Kidney (tissue), 13 donors: ENCODE measurements at regions not wholly inside any gene's neighbourhood (a gene's known extent, or its start where the extent isn't known, plus 50 kb on each side); places are given as distances from the start of the nearest gene placed in this dataset.
A peak's percentile ranks its signal among the peaks of the same experiment; 100 is the strongest.
"Not testable (repeated sequence)": the region's sequence is repeated elsewhere in the genome, so short reads cannot be mapped to it uniquely, and the experiment has no call there.

Experiments
- DNase-seq, 5 donors: peaks; one replicate each; pipeline ENCODE4 v3.0.0-alpha.2; 2013 to 2020
- FAIRE-seq: peaks from 2 replicates; lab custom pipeline; 2012; peaks lifted over from hg19 to GRCh38; lab: Jason Lieb, UNC
- H3K27ac ChIP-seq, 2 donors: one replicate each; pipeline ENCODE4 v1.7.0; 2013; ENCODE audit warnings: low read depth in 2 of 2, low read length in 2 of 2, inconsistent platforms in 1 of 2
- H3K27me3 ChIP-seq: one replicate; pipeline ENCODE4 v1.7.1; 2013; ENCODE audit warnings: low read length, inconsistent platforms; ENCODE audit not compliant: control insufficient read depth, insufficient read depth
- H3K36me3 ChIP-seq, 3 donors: one replicate each; pipeline versions ENCODE4 v1.7.0 to v1.7.1; 2013; ENCODE audit warnings: low read length in 3 of 3, control low read depth in 1 of 3, inconsistent platforms in 1 of 3; ENCODE audit not compliant: insufficient read depth in 3 of 3, control insufficient read depth in 2 of 3
- H3K4me1 ChIP-seq, 3 donors: one replicate each; pipeline versions ENCODE4 v1.7.0 to v1.7.1; 2013; ENCODE audit warnings: low read length in 3 of 3, inconsistent platforms in 1 of 3, low read depth in 1 of 3; ENCODE audit not compliant: control insufficient read depth in 2 of 3, insufficient read depth in 2 of 3
- H3K4me3 ChIP-seq, 3 donors: one replicate each; pipeline versions ENCODE4 v1.7.0 to v1.8.1; 2013; ENCODE audit warnings: low read length in 3 of 3, control low read depth in 1 of 3, inconsistent platforms in 1 of 3
- H3K9ac ChIP-seq, 3 donors: one replicate each; pipeline versions ENCODE4 v1.7.0 to v1.7.1; 2013; ENCODE audit warnings: low read length in 3 of 3, control low read depth in 1 of 3, inconsistent platforms in 1 of 3
- H3K9me3 ChIP-seq, 3 donors: one replicate each; pipeline versions ENCODE4 v1.7.0 to v1.7.1; 2013; ENCODE audit warnings: low read length in 3 of 3, control low read depth in 1 of 3, inconsistent platforms in 1 of 3; ENCODE audit not compliant: control insufficient read depth in 2 of 3, insufficient read depth in 1 of 3
- CTCF ChIP-seq: IDR thresholded peaks from 3 replicates; pipeline ENCODE4 v1.5.1; 2012; ENCODE audit warnings: mild to moderate bottlenecking, moderate library complexity, borderline replicate concordance; ENCODE audit not compliant: insufficient read depth; ENCODE audit errors: extremely low read depth
- intact Hi-C: fragments of 100-400 bp; cut with DNase I; formaldehyde crosslinking; loops from one replicate; pipeline ENCODE4 v1.11.1; 2022
- donor health status: control.
- donor health status: control.
- donor health status: control.
- donor health status: control.
- donor health status: control.
- donor health status: DM: yes; HTN: yes; CAD: no.
- donor health status: Normal renal cell carcinoma (clear cell type).

GRCh38 chr7:32765185-32765584 lies 126.4 kb downstream of the KBTBD2 start:
- H3K9ac ChIP-seq: no peak overlapping the region
- FAIRE-seq: no peak
- TF ChIP-seq CTCF: no peak
- no peaks in the 10 kb centered on the region for H3K9me3 ChIP-seq
- intact Hi-C loops: no loop called here
- H3K36me3 ChIP-seq: no peaks in the 10 kb centered on the region
- DNase-seq: no peak
- H3K27me3 ChIP-seq: peaks cover 3% of the 10 kb centered on the region
- H3K4me1 ChIP-seq: peaks cover 0 to 2% (median 0%) of the 10 kb centered on the region in 3 donors
- no peak overlapping the region for H3K4me3 ChIP-seq
- H3K27ac ChIP-seq: no peak overlapping the region

GRCh38 chr7:32762925-32763293 lies 128.7 kb downstream of the KBTBD2 start:
- Histone ChIP-seq H3K27ac (no peak overlapping the region), H3K36me3 (no peaks in the 10 kb centered on the region), H3K9me3 (no peaks in the 10 kb centered on the region), H3K27me3 (peaks cover 3% of the 10 kb centered on the region), H3K9ac (no peak overlapping the region), H3K4me1 (peaks cover 0 to 2% (median 0%) of the 10 kb centered on the region in 3 donors), H3K4me3 (no peak overlapping the region)
- FAIRE-seq (no peak), DNase-seq (peak in 4 of 5 donors; percentile 27 to 53 (median 48))
- no peak for TF ChIP-seq CTCF
- intact Hi-C loops: no loop called here

DNA sequence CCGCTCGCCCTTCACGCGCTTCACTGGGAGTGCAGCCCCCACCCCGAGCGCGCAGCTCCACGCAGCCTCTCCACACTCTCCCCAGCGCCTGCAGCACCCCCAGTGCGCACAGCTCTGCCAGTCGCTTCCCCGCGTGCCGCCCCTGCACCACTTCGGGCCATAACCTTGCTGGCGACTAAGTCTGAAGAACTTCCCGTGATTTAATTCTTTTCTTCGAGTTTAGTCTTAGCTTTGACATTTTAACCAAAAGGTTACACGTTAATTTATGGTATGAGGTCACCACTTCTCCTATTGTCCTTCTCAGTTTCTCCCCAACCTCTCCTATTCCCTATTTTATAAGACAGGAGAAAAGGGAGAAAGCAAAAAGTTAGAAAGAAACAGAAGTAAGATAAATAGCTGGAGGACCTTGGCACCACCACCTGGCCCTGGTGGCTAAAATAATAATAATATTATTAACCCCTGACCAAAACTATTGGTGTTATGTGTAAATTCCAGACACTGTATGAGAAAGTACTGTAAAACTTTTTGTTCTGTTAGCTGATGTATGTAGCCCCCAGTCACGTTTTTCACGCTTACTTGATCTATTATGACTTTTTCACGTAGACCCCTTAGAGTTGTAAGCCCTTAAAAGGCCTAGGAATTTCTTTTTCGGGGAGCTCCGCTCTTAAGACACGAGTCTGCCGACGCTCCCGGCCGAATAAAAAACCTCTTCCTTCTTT lies 129.2 kb downstream of the KBTBD2 start:
- H3K9ac ChIP-seq, H3K4me1 ChIP-seq, H3K36me3 ChIP-seq, H3K27me3 ChIP-seq, H3K9me3 ChIP-seq, intact Hi-C loops, FAIRE-seq, H3K27ac ChIP-seq: not testable (repeated sequence)
- DNase-seq: peak in 3 of 5 donors; percentile 15 to 61 (median 53)
- H3K4me3 ChIP-seq: peak overlapping the region in 1 of 3 donors; percentile 47

- no peak overlapping the region for H3K9ac ChIP-seq
- no peaks in the 10 kb centered on the region for H3K36me3 ChIP-seq
- peaks cover 3% of the 10 kb centered on the region for H3K27me3 ChIP-seq
- DNase-seq (peak in 4 of 5 donors; percentile 55 to 71 (median 58)), FAIRE-seq (no peak)
- H3K27ac ChIP-seq: no peak overlapping the region
- intact Hi-C loops: no loop called here
- H3K9me3 ChIP-seq: no peaks in the 10 kb centered on the region
- peak overlapping the region; percentile 33 to 47 (median 34) for H3K4me3 ChIP-seq
- TF ChIP-seq CTCF: no peak
- H3K4me1 ChIP-seq: peaks cover 0 to 2% (median 0%) of the 10 kb centered on the region in 3 donors
Measured at GRCh38 chr7:32761451-32762205, 129.9 kb downstream of the KBTBD2 start.

- DNase-seq, H3K9me3 ChIP-seq, intact Hi-C loops, H3K27ac ChIP-seq, H3K4me1 ChIP-seq, H3K27me3 ChIP-seq, H3K9ac ChIP-seq, H3K4me3 ChIP-seq, FAIRE-seq, H3K36me3 ChIP-seq: not testable (repeated sequence)
Measured at GRCh38 chr7:32760755-32761154, 130.8 kb downstream of the KBTBD2 start.

- H3K27ac ChIP-seq, H3K4me1 ChIP-seq, DNase-seq, H3K27me3 ChIP-seq, intact Hi-C loops, FAIRE-seq, H3K9me3 ChIP-seq, H3K9ac ChIP-seq, H3K36me3 ChIP-seq, H3K4me3 ChIP-seq: not testable (repeated sequence)
Measured at GRCh38 chr7:32759859-32760258, 131.7 kb downstream of the KBTBD2 start.
